ENCODE measurements at regions not wholly inside any gene's neighbourhood (a gene's known extent, or its start where the extent isn't known, plus 50 kb on each side); places are given as distances from the start of the nearest gene placed in this dataset.

DNA sequence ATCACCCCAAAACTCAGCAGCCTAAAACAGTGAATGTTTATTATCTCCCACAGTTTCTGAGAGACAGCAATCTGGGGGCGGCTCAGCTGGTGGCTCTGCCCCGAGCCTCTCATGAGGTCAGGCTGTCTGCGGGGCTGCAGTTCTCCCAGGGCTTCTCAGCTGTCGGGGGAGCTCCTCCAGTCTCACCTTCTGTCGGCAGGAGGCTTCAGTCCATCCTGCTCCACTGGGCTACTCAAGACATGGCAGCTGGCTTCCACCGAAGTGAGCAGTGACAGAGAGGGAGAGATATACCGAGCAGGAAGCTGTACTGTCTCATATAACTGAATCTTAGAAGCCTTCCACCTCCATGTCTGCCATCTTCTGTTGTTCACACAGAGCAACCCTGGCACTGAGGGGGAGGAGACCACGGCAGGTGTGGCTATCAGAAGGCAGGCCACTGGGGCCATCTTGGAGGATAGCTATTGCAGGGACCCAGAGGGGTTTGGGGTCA lies 72.8 kb upstream of the ITGA11 start:
- DNase-seq = no peak
- 61 to 100% methylated on average over 1 to 7 of the region's 8 CpGs for WGBS, 2 donors
- intact Hi-C loops (cut with DNase I) = no loop called here

DNA sequence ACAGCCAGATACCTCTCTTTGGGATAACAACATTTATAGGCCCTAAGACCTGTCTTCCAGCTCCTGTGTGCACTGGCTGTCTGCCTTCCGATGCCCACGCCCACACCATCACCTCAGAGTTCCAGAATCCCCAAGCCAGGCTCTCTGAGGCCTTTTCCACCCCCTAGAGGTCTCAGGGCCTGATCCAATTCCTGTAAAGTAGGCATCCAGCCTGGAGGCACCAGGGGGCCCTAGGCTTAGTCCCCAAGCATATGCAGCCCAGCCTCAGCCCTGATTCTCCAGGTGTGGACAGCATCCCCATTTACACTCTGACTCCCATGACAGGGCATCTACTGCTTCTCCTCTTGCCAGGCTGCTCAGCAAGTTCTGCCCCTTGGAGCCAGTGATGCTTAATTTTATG lies 72.7 kb upstream of the CORO2B start:
- no peaks in the 10 kb centered on the region for H3K4me1 ChIP-seq
- H3K27ac ChIP-seq = no peak overlapping the region
- TF ChIP-seq POLR2A (IDR thresholded peaks at IDR 0.05) = no peak
- TF ChIP-seq, protein P1, sequence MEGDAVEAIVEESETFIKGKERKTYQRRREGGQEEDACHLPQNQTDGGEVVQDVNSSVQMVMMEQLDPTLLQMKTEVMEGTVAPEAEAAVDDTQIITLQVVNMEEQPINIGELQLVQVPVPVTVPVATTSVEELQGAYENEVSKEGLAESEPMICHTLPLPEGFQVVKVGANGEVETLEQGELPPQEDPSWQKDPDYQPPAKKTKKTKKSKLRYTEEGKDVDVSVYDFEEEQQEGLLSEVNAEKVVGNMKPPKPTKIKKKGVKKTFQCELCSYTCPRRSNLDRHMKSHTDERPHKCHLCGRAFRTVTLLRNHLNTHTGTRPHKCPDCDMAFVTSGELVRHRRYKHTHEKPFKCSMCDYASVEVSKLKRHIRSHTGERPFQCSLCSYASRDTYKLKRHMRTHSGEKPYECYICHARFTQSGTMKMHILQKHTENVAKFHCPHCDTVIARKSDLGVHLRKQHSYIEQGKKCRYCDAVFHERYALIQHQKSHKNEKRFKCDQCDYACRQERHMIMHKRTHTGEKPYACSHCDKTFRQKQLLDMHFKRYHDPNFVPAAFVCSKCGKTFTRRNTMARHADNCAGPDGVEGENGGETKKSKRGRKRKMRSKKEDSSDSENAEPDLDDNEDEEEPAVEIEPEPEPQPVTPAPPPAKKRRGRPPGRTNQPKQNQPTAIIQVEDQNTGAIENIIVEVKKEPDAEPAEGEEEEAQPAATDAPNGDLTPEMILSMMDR (IDR thresholded peaks at IDR 0.05) = no peak
- 77 to 82% methylated on average over 2 of the region's 2 CpGs for WGBS, 2 donors
- no peaks in the 10 kb centered on the region for H3K9me3 ChIP-seq
- DNase-seq = no peak
- H3K4me3 ChIP-seq = no peak overlapping the region
- no peaks in the 10 kb centered on the region for H3K36me3 ChIP-seq
- intact Hi-C loops (cut with DNase I) = no loop called here
- peaks cover 0 to 7% (median 0%) of the 10 kb centered on the region in 4 donors for H3K27me3 ChIP-seq

More for the DNA sequence above, 72.8 kb upstream of the ITGA11 start:
- Histone ChIP-seq H3K9me3 (no peaks in the 10 kb centered on the region), H3K4me3 (no peak overlapping the region), H3K36me3 (no peaks in the 10 kb centered on the region), H3K27ac (no peak overlapping the region), H3K27me3 (peaks cover 0 to 7% (median 0%) of the 10 kb centered on the region in 4 donors), H3K4me1 (no peaks in the 10 kb centered on the region)
- TF ChIP-seq, protein P1 (IDR thresholded peaks at IDR 0.05) = no peak
- no peak for TF ChIP-seq POLR2A (IDR thresholded peaks at IDR 0.05)

DNA sequence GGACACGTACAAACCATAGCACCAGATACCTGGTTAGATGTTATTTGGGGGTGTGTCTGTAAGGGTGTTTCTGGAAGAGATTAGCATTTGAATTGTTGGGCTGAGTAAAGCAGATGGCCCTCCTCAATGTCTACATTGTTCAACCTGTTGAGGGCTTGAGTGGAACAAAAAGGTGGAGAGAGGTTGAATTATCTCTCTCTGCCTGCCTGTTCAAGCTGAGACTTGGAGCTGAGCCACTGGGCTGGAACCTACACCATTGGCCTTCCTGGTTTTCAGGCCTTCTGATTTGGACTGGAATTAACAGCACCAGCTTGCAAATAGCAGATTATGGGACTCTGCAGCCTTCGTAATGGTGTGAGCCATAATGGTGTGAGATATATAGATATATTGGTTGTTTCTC lies 71.3 kb upstream of the CORO2B start:
- DNase-seq = no peak
- Histone ChIP-seq H3K9me3 (no peaks in the 10 kb centered on the region), H3K36me3 (no peaks in the 10 kb centered on the region), H3K27me3 (peaks cover 0 to 7% (median 0%) of the 10 kb centered on the region in 4 donors), H3K4me1 (no peaks in the 10 kb centered on the region), H3K4me3 (no peak overlapping the region), H3K27ac (no peak overlapping the region)
- TF ChIP-seq, protein P1 (IDR thresholded peaks at IDR 0.05) = no peak
- no peak for TF ChIP-seq POLR2A (IDR thresholded peaks at IDR 0.05)
- WGBS, 2 donors = 92 to 97% methylated on average over 2 of the region's 2 CpGs
- intact Hi-C loops (cut with DNase I) = no loop called here

DNA sequence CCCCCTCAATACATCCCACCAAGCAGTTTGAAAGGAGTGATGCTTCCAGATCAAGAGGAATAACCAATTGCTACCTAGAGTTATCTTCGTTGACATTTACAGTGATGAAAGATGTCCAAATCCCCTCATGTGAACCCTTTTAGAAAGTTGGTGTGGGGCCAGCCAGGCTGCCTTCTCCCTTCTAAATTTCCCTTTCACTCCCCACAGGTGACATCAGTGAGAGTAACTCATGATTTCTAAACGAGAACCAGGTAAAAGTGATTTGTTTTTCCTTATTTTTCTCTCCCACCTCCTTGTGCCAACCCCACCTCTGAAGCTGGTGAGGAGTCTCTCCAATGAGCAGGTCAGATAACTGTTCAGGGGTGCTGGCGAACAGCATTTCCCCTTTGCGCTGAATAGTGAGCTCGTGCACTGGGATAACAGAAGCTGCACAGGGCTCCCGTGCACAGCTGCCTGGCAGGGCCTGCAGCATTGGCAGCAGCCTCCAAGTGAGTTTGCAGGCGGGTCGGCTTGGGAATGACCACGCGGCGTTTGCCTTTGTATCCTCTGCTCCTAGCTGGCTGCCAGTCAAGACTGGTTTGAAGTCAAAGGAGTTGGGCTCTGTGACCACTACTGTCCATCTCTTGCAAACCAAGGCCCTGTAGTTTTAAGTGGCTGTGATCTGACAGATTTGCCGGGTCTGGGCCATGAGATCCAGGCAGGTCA lies 70.2 kb upstream of the CORO2B start:
- intact Hi-C loops (cut with DNase I) = no loop called here
- Histone ChIP-seq H3K27me3 (peaks cover 0 to 7% (median 0%) of the 10 kb centered on the region in 4 donors), H3K9me3 (no peaks in the 10 kb centered on the region), H3K4me1 (no peaks in the 10 kb centered on the region), H3K36me3 (no peaks in the 10 kb centered on the region), H3K4me3 (no peak overlapping the region), H3K27ac (no peak overlapping the region)
- TF ChIP-seq POLR2A (IDR thresholded peaks at IDR 0.05) = no peak
- TF ChIP-seq, protein P1 (IDR thresholded peaks at IDR 0.05) = no peak
- 75 to 86% methylated on average over 9 to 10 of the region's 12 CpGs for WGBS, 2 donors
- no peak for DNase-seq

DNA sequence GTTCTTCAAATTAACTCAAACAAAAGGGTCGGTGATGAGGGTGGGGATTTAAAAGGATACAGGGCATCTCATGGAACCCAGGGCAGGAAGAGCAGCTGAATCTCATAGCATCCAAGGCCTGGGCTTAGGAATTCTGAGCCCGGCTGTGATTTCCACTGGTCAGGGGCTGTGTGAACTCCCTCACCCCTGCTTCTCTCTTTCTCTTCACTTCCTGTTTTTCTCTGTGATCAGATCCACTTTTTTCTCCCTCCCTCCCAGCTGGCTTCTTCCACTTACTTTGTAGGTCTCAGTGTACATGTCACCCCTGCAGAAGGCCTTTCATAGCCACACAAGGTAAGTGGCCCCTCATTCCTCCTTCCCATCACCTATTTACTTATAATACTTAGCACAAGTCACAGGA lies 68.2 kb upstream of the CORO2B start:
- 69 to 78% methylated on average over 2 of the region's 2 CpGs for WGBS, 2 donors
- no peak for DNase-seq
- intact Hi-C loops (cut with DNase I) = no loop called here

More for the DNA sequence above, 68.2 kb upstream of the CORO2B start:
- no peaks in the 10 kb centered on the region for H3K9me3 ChIP-seq
- no peaks in the 10 kb centered on the region for H3K27me3 ChIP-seq
- H3K27ac ChIP-seq = no peak overlapping the region
- no peaks in the 10 kb centered on the region for H3K4me1 ChIP-seq
- no peaks in the 10 kb centered on the region for H3K36me3 ChIP-seq
- no peak for TF ChIP-seq POLR2A (IDR thresholded peaks at IDR 0.05)
- H3K4me3 ChIP-seq = no peak overlapping the region
